HG03175 (cell line): ENCODE measurements at regions not wholly inside any gene's neighbourhood (a gene's known extent, or its start where the extent isn't known, plus 50 kb on each side); places are given as distances from the start of the nearest gene placed in this dataset.
"Not testable (repeated sequence)": the region's sequence is repeated elsewhere in the genome, so short reads cannot be mapped to it uniquely, and the experiment has no call there.

Experiments used
- ATAC-seq: cut with Tn5 transposase; IDR thresholded peaks from one replicate; pipeline ENCODE4 v1.9.1; 2021; ENCODE audit warnings: mild to moderate bottlenecking, moderate library complexity; ENCODE audit not compliant: unreplicated experiment

GRCh38 chr12:89289720-89290119 is 62.6 kb downstream of the DUSP6 start:
- no peak for ATAC-seq

GRCh38 chr12:89288959-89289358 is 63.3 kb downstream of the DUSP6 start:
- no peak for ATAC-seq

- ATAC-seq: no peak
These were observed 65.8 kb downstream of the DUSP6 start for GRCh38 chr12:89286501-89286900.

- ATAC-seq: no peak
These were observed 70.8 kb downstream of the DUSP6 start for GRCh38 chr12:89281539-89281867.

- peak; percentile 59 for ATAC-seq
These were observed 71.3 kb downstream of the DUSP6 start for GRCh38 chr12:89280833-89281538.

- no peak for ATAC-seq
These were observed 72.8 kb downstream of the DUSP6 start for GRCh38 chr12:89279499-89279898.

- no peak for ATAC-seq
These were observed 73.4 kb downstream of the DUSP6 start for GRCh38 chr12:89278862-89279261.

- no peak for ATAC-seq
These were observed 74.1 kb downstream of the DUSP6 start for GRCh38 chr12:89278169-89278568.

- ATAC-seq: no peak
These were observed 75.4 kb downstream of the DUSP6 start for GRCh38 chr12:89276860-89277259.

GRCh38 chr12:89273525-89273924 is 78.8 kb downstream of the DUSP6 start:
- ATAC-seq: no peak

GRCh38 chr12:89270548-89270947 is 81.8 kb downstream of the DUSP6 start:
- ATAC-seq: no peak

- no peak for ATAC-seq
These were observed 83.1 kb downstream of the DUSP6 start for GRCh38 chr12:89269174-89269573.

GRCh38 chr12:89267404-89267803 is 84.9 kb downstream of the DUSP6 start:
- ATAC-seq: no peak

GRCh38 chr12:89266574-89267188 is 85.6 kb downstream of the DUSP6 start:
- ATAC-seq: not testable (repeated sequence)

GRCh38 chr12:89264837-89265236 is 87.5 kb downstream of the DUSP6 start:
- ATAC-seq: no peak

GRCh38 chr12:89263900-89264299 is 88.4 kb downstream of the DUSP6 start:
- ATAC-seq: no peak

- no peak for ATAC-seq
These were observed 89.3 kb downstream of the DUSP6 start for GRCh38 chr12:89262855-89263552.

GRCh38 chr12:89261982-89262381 is 90.3 kb downstream of the DUSP6 start:
- ATAC-seq: no peak

GRCh38 chr12:89260841-89261637 is 91.3 kb downstream of the DUSP6 start:
- ATAC-seq: no peak

- no peak for ATAC-seq
These were observed 92.5 kb downstream of the DUSP6 start for GRCh38 chr12:89259821-89260220.

GRCh38 chr12:89258240-89258969 is 93.9 kb downstream of the DUSP6 start:
- no peak for ATAC-seq
